Head of caudate nucleus (tissue), 42 donors: ENCODE measurements at regions not wholly inside any gene's neighbourhood (a gene's known extent, or its start where the extent isn't known, plus 50 kb on each side); places are given as distances from the start of the nearest gene placed in this dataset.
A peak's percentile ranks its signal among the peaks of the same experiment; 100 is the strongest.
"Not testable (repeated sequence)": the region's sequence is repeated elsewhere in the genome, so short reads cannot be mapped to it uniquely, and the experiment has no call there.

Experiments
- DNase-seq, 42 donors: peaks; one replicate each; pipeline versions ENCODE4 v3.0.0 to v3.0.0-alpha.2; 2020 to 2021; ENCODE audit warnings: mixed read lengths in 7 of 42
- intact Hi-C: fragments of 100-400 bp; cut with DNase I; formaldehyde crosslinking; loops from one replicate; pipeline ENCODE4 v1.15.0; 2022

DNA sequence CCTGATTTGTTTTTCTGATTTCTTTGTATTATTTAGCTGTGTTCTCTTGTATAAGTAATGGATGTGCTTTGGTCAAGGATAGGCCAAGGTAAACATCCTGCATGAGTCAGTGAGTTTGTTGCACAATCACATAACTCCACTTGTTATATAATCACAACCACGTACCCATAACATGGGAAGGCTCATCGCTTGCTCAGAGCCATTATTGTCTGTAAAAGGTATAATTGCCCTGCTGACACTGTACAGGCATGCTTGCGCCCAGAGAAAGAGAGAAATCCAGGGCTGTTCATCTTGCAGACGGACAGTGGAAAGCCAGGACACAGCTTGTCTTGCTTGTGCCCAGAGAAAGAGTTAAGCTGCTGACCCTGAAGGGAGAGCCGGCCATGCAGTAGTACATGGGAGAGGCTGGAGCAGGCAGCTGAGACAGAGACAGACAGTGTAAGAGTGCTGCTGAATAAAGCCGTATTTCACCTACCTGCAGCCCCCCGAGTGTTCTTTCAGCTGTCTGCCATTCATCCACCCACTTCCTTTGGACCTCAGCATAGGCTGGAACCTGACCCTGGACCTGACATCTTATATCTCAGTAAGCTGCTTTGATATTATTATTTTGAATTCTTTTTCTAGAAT, 174.7 kb upstream of the DAAM1 start:
- intact Hi-C loops: no loop called here
- no peak for DNase-seq

DNA sequence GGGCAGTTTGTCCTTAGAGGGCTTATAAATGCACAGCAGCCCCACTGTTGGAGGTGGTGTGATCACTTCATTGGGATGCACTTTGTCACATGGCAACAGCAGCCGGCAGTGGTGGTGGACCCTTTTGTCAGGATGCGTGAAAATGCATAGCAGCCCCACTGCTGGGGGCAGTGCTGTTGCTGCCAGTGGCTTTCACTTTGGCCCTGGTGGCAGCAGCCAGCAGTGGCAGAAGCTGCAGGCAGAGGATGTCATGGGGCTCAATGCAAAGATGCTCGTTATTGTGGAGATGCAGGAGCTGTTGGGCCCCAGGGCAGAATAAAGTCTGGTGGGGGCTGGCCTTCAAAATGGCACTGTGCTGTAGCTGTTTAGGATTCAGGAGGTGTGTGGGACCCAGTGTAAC, 173.0 kb upstream of the DAAM1 start:
- intact Hi-C loops: no loop called here

DNA sequence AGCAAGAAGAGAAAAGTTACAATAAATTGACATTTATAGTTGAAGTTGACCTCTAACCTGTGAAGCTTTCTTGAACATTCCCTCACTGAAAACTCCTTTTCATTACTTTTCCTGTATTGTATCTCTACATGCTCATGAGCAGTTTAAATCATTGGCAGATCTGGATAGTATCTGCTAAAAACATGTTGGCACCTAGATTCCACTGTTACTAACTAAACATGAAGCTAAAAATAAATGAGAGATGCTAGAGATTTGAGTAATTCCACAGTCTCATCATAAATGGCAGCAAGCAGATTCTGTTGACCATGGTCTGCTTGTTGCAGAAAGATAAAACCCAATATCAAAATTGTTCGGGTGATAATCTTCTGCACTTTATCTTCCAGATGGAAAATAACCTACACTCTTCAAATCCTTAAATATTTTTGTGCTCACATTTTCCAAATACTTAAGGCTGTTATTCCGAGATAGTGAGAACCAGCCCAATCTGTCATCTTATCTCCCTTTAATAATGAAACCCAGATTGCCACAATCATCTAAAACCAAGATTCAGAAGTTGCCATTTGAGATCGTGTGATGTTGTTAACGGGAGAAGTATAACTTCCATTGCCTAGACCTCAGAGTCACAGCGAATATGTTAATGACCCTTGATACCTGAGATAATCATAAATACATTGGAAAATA, 171.0 kb upstream of the DAAM1 start:
- intact Hi-C loops: no loop called here
- no peak for DNase-seq

More for the DNA sequence above, 173.0 kb upstream of the DAAM1 start:
- DNase-seq: no peak

DNA sequence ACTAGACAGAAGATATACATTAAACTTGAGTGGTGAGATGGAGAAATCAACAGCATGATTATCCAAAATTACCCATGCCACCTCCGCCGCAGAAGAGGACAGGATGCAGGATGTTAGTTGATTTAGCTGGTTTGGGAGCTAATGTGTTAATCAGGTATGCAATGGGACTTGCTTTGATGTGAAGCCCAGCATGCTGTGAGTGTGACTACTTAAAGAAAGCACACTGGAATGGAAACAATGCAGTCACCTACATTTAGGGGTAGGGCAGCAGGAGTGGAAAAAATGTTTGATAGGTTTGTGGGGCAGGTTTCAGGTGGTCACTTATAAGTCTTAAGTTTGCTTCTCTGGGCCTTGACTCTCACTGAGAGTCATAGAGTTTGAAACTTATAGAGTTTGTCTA, 170.0 kb upstream of the DAAM1 start:
- intact Hi-C loops: no loop called here
- no peak for DNase-seq

DNA sequence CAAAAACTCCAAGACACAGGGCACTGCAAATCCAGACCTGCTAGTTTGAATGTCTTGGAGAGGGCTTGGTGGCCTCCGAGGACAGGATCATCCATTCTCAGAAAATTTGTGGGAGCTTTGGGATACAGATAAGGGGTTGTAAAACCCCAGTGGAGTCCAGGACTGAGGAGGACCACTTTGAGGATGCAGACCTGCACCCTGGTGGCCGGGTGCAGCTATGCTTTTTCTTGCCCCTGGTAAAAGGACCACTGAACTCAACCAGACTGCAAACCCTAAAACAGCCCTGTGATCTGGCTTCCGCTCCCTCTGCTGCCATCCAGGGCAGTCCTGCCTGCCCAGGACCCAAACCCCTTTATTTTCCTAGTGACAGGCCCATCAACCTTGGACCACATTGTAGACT, 169.5 kb upstream of the DAAM1 start:
- intact Hi-C loops: no loop called here
- no peak for DNase-seq

DNA sequence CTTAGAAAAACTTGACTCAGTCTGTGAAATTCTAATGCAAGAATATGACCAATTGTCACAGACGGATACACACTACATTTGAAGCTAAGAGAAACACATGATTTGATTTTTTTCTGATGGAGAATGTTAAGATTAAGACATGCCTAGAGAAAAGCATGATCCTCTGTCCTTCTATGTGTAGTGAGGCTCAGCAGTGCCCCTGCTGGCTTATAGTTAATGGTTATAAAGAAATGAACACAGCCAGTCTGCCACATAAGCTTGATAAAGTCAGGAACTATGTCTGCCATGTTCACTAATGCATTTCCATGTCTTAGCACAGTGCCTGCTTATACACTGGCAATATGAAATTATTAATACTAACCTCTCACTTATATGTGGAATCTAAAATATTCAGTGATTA, 168.1 kb upstream of the DAAM1 start:
- DNase-seq: peak in 2 of 42 donors; percentile 11 to 19
- intact Hi-C loops: no loop called here

DNA sequence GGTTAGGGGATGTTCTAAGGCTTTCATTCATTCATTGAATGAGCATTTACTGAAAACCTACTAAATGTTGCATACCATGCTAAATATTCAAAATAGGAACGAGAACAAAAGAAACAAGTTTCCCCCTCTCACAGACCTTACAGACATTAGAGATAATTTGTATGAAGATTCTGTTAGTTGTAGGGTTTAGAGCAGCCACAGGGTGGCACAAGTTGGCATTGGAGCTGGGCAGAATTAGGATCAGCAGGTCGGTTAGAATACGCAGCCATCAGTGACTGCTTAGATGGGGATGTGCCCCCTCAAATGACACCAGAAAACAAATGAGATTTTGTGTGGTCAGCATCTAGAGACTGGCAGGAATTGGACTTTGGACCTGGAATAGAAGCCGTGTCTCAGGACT, 166.3 kb upstream of the DAAM1 start:
- intact Hi-C loops: no loop called here
- DNase-seq: no peak

DNA sequence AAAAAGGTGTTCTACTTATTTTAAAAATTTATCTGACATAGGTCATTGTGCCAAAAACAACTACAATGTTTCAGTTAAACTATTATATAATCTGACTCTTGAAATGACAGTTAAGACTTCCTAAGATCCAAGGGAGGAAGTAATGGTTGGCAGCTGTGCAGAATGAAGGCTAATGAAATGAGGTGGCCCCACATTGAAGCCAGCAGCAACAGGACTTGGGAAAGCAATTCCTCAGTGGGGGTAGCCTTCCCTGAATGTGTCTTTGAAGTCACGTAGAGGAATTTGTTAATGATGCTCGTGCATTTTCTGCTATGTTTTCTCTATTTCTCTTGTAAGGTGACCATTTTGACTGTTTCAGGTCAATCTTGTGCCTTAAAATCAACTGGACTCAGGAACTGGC, 162.4 kb upstream of the DAAM1 start:
- no peak for DNase-seq
- intact Hi-C loops: no loop called here

DNA sequence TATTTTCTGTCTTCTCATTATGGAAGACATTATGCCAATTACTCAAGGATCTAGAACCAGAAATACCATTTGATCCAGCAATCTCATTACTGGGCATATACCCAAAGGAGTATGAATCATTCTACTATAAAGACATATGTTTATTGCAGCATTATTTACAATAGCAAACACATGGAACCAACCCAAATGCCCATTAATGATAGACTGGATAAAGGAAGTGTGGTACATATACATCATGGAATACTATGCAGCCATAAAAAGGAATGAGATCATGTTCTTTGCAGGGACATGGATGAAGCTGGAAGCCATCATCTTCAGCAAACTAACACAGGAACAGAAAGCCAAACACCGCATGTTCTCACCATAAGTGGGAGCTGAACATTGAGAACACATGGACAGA, 161.8 kb upstream of the DAAM1 start:
- DNase-seq, intact Hi-C loops: not testable (repeated sequence)

DNA sequence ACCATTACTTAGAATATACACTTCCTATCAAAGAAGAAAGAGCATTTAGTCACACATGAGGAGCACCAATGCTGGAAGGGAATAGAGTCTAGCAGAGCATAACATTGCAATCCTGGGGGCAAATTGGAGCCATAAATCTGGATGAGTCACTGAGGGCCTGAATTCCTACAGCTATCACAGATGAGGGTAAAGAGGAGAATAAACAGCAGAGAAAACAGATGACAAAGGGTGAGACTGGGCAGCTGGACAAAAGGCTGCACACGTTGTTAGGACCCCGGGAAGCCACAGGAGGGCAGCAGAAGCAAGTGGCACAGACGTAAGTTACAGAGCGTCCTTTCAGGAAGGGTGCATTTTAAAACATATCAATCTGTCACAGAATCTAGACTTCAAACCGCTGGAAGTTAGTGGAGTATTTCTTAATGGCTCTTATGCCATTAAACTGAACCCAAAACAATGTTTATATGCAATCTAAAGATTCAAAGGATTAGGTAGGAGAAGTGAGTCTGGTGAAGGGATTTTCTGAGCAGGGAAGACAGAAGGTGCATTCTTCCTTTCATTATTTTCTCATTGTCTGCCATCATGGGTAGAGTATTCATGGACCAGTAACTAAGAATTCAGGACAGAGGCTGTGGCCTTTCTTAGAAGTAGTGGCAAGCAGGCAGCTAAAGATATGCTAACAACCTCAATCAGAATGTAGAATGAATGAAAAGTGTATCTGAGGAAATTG, 159.8 kb upstream of the DAAM1 start:
- intact Hi-C loops: no loop called here

DNA sequence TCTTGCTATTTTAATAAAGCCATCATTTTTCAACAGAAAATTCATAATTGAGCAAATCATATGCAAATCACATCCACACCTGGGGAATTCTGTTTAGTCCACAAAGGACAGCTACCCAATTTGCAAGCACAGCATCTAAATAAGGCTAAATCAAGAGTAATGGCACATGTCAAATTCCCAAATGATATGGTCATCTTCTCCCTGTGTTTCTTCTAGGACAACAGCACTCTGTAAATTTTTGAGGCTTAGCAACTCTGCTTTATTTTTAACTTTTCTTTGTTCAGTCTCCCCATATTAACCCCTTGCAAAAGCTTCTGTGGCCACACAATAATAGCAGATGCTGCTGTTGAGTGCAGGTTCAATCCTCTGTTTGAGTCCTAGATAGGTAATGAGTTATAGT, 155.6 kb upstream of the DAAM1 start:
- intact Hi-C loops: no loop called here
- no peak for DNase-seq

More for the DNA sequence above, 159.8 kb upstream of the DAAM1 start:
- peak in 38 of 42 donors; percentile 10 to 78 (median 52) for DNase-seq

DNA sequence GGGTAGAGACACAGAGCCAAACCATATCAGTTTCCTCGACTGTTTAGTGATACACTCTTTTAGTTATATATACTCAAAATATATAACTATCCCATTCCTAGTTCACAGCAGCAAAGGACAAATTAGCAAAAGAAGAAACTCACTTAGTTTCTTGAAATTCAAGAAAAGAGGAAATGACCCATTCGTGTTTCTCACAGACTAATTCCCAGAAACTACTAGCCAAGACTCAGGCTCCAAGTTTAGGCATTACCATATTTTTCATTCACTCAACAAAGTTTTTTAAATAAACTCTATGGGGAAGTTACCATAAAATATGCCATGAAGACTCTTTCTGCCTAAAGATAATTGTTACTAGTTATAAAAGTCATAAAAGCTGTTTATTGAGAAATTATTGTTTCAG, 152.3 kb upstream of the DAAM1 start:
- intact Hi-C loops: no loop called here
- DNase-seq: no peak

DNA sequence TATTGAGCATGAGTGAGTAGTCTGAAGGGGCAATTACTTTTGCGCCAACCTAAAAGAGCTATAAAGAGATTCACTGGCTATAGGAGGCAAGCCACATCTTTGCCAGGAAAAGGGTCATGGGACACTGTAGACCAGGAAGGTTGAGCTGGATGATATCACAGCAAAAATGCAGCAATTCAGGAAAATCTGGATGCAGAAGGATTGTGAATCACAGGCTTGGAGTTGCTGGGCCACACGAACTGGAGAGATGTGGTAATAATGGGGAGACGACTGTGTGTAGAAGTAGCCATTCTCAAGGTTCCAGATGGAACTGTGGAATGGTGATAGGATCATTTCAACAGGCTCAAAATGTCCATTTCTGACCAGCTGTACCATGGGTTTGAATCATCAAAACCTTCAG, 151.4 kb upstream of the DAAM1 start:
- DNase-seq: no peak
- intact Hi-C loops: no loop called here

DNA sequence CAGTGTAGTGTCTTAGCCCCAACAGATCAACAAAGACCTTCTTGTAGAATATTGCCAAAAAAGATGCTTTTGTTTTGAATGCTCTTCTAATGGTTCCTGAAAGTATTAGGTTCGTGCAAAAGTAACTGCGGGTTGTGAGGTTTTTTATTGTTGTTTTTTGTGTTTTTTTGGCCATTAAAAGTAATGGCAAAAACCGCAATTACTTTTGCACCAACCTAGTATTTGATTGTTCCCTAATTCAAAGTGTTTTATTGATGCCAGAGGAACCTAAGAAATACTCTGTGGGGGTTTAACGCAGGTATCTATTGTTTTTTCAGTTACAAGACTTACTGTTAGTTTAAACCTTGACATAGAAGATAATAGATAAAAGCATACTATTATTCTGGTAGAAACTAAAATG, 150.8 kb upstream of the DAAM1 start:
- no peak for DNase-seq
- intact Hi-C loops: no loop called here

DNA sequence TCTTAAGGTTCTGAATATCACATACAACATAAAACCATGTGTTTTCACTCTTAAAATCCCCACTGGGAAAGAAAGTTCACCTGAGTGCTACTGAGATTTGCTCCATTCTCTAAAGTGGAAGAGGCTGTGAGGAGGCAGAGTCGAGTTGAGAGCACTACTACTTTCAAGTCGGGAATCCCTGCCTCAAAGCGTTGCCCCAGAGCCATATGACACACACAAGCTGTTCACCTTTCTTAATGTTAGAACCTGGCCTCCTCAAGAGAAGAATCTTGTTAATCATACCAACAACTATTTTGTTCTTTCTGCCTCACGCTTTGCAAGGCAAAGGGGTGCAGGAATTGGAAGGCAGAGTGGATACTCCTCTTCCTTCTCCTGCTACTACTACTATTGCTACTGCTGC, 149.7 kb upstream of the DAAM1 start:
- no peak for DNase-seq
- intact Hi-C loops: no loop called here

DNA sequence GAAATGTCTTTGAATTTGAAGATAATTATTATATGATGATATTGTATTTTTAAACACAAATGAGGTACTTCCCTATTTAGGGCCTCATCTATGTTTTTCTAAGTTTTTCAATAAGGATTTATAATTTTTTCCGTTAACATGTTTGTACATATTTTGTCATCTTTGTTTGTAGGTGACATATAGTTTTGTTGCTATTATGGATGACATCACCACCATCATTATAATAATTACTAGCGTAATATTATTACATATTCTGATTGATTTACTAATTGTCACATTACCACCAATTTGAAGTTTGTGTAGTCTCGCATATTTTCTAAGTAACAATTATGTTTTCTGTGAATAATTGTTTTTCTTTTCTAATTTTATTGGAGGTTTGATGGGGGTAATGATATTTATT, 147.2 kb upstream of the DAAM1 start:
- no peak for DNase-seq
- intact Hi-C loops: no loop called here

DNA sequence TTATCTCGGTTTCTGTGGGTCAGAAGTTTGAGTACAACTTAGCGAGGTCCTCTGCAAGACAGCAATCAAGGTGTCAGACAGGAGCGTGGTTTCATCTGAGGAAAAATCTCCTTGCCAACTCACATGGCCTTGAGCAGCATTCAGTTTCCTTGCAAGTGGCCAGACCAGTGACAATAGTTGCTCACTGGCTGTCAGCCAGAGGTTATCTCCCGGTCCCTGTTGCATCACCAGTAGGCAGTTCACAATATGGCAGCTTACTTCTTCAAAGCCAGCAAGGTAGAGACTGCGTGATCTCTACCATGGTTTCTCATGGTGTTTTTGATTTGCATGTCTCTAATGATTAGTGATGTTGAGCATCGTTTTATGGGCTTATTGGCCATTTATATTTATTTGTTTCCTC, 143.8 kb upstream of the DAAM1 start:
- intact Hi-C loops: no loop called here
- DNase-seq: no peak

DNA sequence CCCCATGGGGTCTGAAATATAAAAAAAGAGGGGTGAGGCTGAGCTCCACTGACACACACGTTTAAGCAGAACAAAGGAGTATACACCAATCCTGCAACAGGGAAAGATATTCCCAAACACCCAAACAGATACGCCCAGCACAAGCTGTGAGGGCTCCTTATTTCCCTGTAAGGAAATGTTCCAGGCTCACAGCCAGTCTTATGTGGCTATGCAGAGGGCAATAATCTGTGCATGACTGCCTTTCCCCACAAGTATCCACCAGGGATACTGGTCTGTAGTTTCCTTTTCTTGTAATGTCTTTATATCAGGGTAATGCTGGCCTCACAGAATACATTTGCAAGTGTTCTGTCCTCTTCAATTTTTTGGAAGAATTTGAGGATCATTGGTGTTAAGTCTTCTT, 141.7 kb upstream of the DAAM1 start:
- no peak for DNase-seq
- intact Hi-C loops: no loop called here

DNA sequence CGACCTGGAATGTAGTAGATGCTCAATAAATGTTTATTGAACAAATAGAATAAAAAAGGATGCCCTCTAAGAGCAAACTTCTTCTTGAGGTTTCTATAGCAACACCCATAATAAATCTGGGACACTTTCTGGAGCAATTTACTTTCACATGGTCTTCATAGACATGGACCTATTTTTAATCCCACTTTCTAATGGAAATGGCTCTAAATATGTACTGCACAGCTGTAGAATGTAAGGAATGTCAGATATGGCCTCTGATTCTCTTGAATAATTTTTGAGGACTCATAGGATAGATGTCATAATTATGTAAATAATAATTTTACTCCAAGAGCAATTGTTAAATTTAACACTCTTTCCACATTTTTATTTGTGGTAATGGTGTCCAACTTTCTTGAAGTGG, 133.5 kb upstream of the DAAM1 start:
- intact Hi-C loops: loop anchor here (10.0 kb wide), 1 partner anchor 410 kb away; no protein-coding TSS in a partner anchor
- DNase-seq: no peak

DNA sequence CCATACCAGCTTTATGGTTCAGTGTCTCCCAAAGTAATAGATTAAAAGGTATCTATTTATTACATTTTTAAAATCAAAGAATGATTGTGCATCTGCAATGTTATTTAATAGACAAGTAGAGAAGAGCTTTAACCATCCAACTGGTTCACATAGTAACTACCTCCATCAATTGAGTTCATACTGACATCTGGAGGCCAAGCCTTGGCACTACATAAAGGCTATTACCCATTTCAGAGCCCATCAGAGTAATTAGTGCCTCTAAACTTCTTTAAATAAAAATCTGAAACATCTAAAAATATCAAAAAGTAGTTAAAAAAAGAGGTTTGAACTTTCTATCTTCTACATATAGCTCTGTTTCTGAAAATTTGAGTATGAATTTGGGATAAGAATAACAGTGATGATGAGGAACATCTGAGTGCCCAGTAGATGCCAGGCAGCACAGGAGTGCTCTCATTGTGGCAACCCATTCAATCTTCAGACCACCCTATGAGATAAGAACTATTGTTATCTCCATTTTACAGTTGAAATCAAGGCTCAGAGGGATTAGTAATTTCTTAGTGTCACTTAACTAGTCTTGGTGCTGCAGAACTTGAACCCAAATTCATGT, 132.9 kb upstream of the DAAM1 start:
- DNase-seq: peak in 29 of 42 donors; percentile 4 to 77 (median 48)
- intact Hi-C loops: loop anchor here (10.0 kb wide), 1 partner anchor 411 kb away; no protein-coding TSS in a partner anchor
